NCI-H146 treated with DMSO at 0.1 percent for 48 hours (cell line): ENCODE measurements at regions not wholly inside any gene's neighbourhood (a gene's known extent, or its start where the extent isn't known, plus 50 kb on each side); places are given as distances from the start of the nearest gene placed in this dataset.

Experiments used
- DNase-seq: peaks from one replicate; lab custom pipeline; 2025; ENCODE audit not compliant: unreplicated experiment; lab: John Stamatoyannopoulos, UW

GRCh38 chr12:88251798-88252197, 109.7 kb downstream of the TMTC3 start:
- no peak for DNase-seq

GRCh38 chr12:88253371-88253978, 111.4 kb downstream of the TMTC3 start:
- no peak for DNase-seq

- no peak for DNase-seq
These were observed 113.1 kb downstream of the TMTC3 start for GRCh38 chr12:88255224-88255623.

GRCh38 chr12:88255847-88256246, 113.7 kb downstream of the TMTC3 start:
- DNase-seq: no peak

GRCh38 chr12:88258396-88258795, 116.3 kb downstream of the TMTC3 start:
- no peak for DNase-seq

- peak; percentile 19 for DNase-seq
These were observed 124.8 kb downstream of the TMTC3 start for GRCh38 chr12:88266806-88267360.

- DNase-seq: no peak
These were observed 125.5 kb downstream of the TMTC3 start for GRCh38 chr12:88267630-88268029.

- DNase-seq: no peak
These were observed 130.3 kb downstream of the TMTC3 start for GRCh38 chr12:88272456-88272855.

GRCh38 chr12:88273450-88273849, 131.3 kb downstream of the TMTC3 start:
- no peak for DNase-seq

- no peak for DNase-seq
These were observed 131.8 kb downstream of the TMTC3 start for GRCh38 chr12:88273875-88274274.

- no peak for DNase-seq
These were observed 149.5 kb downstream of the TMTC3 start for GRCh38 chr12:88291498-88292131.

GRCh38 chr12:88298014-88298682, 156.0 kb downstream of the TMTC3 start:
- no peak for DNase-seq

- no peak for DNase-seq
These were observed 156.7 kb downstream of the TMTC3 start for GRCh38 chr12:88298761-88299242.

- DNase-seq: no peak
These were observed 157.5 kb downstream of the TMTC3 start for GRCh38 chr12:88299567-88300101.

GRCh38 chr12:88300931-88301330, 158.8 kb downstream of the TMTC3 start:
- DNase-seq: no peak

GRCh38 chr12:88303335-88303734, 161.2 kb downstream of the TMTC3 start:
- DNase-seq: no peak

GRCh38 chr12:88305254-88305890, 163.3 kb downstream of the TMTC3 start:
- DNase-seq: peak; percentile 43

GRCh38 chr12:88306471-88307069, 164.5 kb downstream of the TMTC3 start:
- DNase-seq: no peak

GRCh38 chr12:88307961-88308360, 165.9 kb downstream of the TMTC3 start:
- DNase-seq: no peak

- DNase-seq: no peak
These were observed 166.7 kb downstream of the TMTC3 start for GRCh38 chr12:88308825-88309224.

- DNase-seq: no peak
These were observed 167.4 kb downstream of the TMTC3 start for GRCh38 chr12:88309546-88309945.
